Stomach (tissue), 4 donors: ENCODE measurements at regions not wholly inside any gene's neighbourhood (a gene's known extent, or its start where the extent isn't known, plus 50 kb on each side); places are given as distances from the start of the nearest gene placed in this dataset.

ENCODE experiments used
- CTCF ChIP-seq, 7 experiments: fragments of 450-650 bp in 4 of 7; fragments of 200-600 bp in 3 of 7; sonication (generic) in 3 of 7; IDR thresholded peaks; one replicate each; pipeline ENCODE4 v1.5.1; 2016 to 2019; ENCODE audit warnings: antibody characterized with exemption in 7 of 7, control low read depth in 2 of 7, mild to moderate bottlenecking in 1 of 7
- POLR2A ChIP-seq, 4 donors: fragments of 450-650 bp; IDR thresholded peaks; one replicate each; pipeline ENCODE4 v1.6.1; 2016; ENCODE audit warnings: antibody characterized with exemption in 4 of 4, control low read depth in 2 of 4, mild to moderate bottlenecking in 1 of 4, moderate library complexity in 1 of 4
- POLR2AphosphoS5 ChIP-seq, 3 donors: sonication (generic); formaldehyde crosslinking; IDR thresholded peaks; one replicate each; pipeline ENCODE4 v1.6.1; 2016; ENCODE audit warnings: antibody characterized with exemption in 3 of 3

GRCh38 chr12:77678621-77679020 is 152.1 kb upstream of the NAV3 start:
- TF ChIP-seq POLR2AphosphoS5 (IDR thresholded peaks at IDR 0.05) (no peak), CTCF (IDR thresholded peaks at IDR 0.05) (no peak), POLR2A (IDR thresholded peaks at IDR 0.05) (no peak)
